Esophagus squamous epithelium (tissue), 4 donors: ENCODE measurements at regions not wholly inside any gene's neighbourhood (a gene's known extent, or its start where the extent isn't known, plus 50 kb on each side); places are given as distances from the start of the nearest gene placed in this dataset.

ENCODE experiments used
- CTCF ChIP-seq, 6 experiments: fragments of 450-650 bp in 4 of 6; fragments of 200-600 bp in 2 of 6; sonication (generic) in 2 of 6; IDR thresholded peaks; one replicate each; pipeline ENCODE4 v1.5.1; 2016 to 2019; ENCODE audit warnings: antibody characterized with exemption in 6 of 6, mild to moderate bottlenecking in 4 of 6, moderate library complexity in 4 of 6
- POLR2A ChIP-seq, 4 donors: fragments of 450-650 bp; IDR thresholded peaks; one replicate each; pipeline ENCODE4 v1.6.1; 2017; ENCODE audit warnings: antibody characterized with exemption in 4 of 4, mild to moderate bottlenecking in 4 of 4, moderate library complexity in 3 of 4

DNA sequence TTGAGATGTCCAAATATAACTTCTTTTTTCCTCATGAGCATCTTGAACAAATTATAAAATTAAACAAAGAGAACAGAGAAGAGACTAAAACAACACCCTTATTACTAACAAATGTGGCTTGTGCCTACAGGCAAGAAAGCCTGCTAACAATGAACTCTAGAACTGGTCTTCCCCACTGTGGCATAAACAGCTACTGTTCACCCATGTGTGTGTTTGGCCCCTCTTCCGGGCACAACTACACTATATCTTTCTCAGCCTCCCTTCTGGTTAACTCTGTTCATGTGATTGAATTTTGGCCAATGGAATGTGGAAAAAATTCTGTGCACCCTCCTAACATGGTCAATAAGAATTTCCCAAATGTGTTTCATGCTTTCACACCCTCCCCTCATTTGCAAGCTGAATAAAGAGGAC is 117.0 kb downstream of the KBTBD2 start:
- TF ChIP-seq CTCF (IDR thresholded peaks at IDR 0.05) (no peak), POLR2A (IDR thresholded peaks at IDR 0.05) (no peak)
